ENCODE measurements at regions not wholly inside any gene's neighbourhood (a gene's known extent, or its start where the extent isn't known, plus 50 kb on each side); places are given as distances from the start of the nearest gene placed in this dataset.

DNA sequence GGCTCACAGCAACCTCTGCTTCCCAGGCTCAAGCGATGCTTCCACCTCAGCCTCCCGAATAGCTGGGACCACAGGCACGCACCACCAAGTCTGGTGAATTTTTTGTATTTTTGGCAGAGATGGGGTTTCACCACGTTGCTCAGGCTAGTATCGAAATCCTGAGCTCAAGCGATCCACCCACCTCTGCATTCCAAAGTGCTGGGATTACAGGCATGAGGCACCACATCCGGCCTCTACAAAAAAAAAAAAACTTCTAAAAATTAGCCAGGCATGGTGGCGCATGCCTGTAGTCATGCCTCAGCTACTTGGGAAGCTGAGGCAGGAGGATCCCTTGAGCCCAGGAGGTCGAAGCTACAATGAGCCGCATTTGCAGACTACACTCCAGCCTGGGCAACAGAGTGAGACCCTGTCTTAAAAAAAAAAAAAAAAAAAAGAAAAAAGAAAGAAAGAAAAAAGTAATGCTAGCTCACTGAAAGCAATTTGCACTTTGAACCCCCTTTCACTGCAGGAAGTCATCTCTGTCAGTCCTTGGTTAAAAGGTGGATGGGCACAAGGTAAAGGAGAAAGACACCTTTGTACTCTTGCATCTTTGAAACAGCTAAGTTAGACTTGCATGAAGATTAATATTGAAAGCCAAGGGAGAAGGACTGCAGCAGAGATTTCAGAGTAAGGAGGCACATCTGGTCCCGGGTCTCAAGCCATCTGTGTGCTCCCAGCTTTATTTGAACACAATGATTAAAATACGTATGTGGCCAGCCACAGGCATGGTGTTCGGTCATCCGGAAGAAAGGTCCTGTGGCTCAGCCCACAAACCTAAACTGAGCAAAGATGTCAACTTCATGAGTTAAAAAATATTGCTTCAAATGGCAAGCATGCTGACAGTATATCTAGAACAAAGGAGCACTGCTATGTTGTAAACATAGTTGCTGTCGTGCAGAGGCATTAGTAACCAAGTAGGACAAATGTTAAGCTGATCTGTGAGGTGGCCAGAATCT lies 103.8 kb upstream of the HMGA2 start:
- CTCF ChIA-PET: interaction anchor here (1.0 kb wide), 1 partner anchor 22 kb away, joined by 4 read pairs; no protein-coding TSS in a partner anchor
- TF ChIP-seq, protein P1, sequence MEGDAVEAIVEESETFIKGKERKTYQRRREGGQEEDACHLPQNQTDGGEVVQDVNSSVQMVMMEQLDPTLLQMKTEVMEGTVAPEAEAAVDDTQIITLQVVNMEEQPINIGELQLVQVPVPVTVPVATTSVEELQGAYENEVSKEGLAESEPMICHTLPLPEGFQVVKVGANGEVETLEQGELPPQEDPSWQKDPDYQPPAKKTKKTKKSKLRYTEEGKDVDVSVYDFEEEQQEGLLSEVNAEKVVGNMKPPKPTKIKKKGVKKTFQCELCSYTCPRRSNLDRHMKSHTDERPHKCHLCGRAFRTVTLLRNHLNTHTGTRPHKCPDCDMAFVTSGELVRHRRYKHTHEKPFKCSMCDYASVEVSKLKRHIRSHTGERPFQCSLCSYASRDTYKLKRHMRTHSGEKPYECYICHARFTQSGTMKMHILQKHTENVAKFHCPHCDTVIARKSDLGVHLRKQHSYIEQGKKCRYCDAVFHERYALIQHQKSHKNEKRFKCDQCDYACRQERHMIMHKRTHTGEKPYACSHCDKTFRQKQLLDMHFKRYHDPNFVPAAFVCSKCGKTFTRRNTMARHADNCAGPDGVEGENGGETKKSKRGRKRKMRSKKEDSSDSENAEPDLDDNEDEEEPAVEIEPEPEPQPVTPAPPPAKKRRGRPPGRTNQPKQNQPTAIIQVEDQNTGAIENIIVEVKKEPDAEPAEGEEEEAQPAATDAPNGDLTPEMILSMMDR (IDR thresholded peaks at IDR 0.05; ENCODE audit: control extremely low read depth, extremely low read depth, low read depth, missing control alignments): no peak
- no peak for DNase-seq (ENCODE audit: extremely low spot score)
- POLR2A ChIA-PET: no interaction called here

DNA sequence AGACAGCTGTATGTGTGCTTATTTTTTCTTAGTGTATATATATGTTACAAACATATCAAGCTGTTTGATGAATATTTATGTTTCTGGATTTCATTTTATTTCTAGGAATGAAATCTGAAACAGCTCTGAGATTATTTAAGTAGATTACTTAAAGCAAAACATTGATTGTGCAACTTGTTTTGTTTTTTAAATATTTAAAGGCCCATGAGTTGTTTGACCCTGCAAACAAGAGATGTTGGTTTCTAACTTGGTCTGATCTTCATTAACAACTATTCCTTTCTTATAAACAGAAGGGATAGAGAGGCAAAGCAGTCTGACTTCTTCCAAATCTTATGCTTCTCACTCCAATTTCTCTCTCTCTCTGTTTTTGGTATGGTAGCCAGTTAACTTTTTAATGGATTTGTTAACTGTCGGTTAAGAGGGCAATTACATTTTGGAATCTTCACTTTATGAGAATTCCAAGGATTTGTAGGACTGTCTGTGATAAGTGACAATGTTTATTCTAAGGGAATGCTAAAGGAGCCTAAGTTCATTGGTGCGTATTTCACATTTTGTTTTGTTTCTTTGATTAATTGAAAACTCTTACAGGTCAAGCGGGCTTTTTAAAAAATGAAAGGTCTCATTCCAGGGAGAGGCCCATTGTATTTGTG lies 102.6 kb upstream of the HMGA2 start:
- CTCF ChIA-PET: interaction anchor here (1.0 kb wide), 1 partner anchor 21 kb away, joined by 4 read pairs; no protein-coding TSS in a partner anchor
- DNase-seq (ENCODE audit: extremely low spot score): no peak
- TF ChIP-seq, protein P1 (IDR thresholded peaks at IDR 0.05; ENCODE audit: control extremely low read depth, extremely low read depth, low read depth, missing control alignments): no peak
- POLR2A ChIA-PET: no interaction called here

DNA sequence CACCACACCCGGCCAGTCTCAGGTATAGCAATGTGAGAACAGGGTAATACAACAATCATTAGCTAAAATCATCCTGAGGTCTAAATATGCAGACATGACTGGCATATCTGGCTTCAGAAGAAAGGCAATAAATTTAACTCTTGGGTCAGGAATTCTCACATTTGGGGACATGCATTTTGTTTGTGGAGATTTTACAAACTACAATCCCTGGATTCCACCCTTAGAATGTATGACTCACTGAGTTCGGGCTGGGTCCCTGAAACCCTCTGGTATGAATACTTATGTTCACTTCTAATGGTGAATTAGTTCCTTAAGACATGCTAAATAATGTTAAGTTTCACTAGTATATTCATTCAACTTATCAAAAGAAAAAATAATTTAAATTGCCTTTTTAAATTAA lies 98.9 kb upstream of the HMGA2 start:
- ChIA-PET POLR2A (no interaction called here), CTCF (no interaction called here)
- no peak for DNase-seq (ENCODE audit: extremely low spot score)
- TF ChIP-seq, protein P1 (IDR thresholded peaks at IDR 0.05; ENCODE audit: control extremely low read depth, extremely low read depth, low read depth, missing control alignments): no peak

DNA sequence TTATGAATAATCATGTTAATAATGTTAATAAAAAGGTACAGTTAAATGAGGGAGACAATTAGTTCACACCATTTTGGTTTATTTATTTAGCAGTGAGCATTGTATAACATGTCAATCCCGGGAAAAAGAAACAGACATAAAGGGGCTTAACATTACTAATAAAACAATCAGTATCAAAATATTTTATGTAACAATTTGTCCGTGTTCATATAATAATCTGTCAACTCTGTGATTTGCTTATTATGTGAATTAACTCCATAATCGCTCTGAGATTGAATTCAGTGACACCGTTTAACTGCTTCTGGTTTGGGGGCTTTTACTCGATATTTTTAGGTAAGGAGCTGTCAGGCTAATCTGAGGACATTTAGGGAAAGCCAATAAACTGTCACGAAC lies 95.8 kb upstream of the HMGA2 start:
- POLR2A ChIA-PET: no interaction called here
- TF ChIP-seq, protein P1 (IDR thresholded peaks at IDR 0.05; ENCODE audit: control extremely low read depth, extremely low read depth, low read depth, missing control alignments): no peak
- no peak for DNase-seq (ENCODE audit: extremely low spot score)

DNA sequence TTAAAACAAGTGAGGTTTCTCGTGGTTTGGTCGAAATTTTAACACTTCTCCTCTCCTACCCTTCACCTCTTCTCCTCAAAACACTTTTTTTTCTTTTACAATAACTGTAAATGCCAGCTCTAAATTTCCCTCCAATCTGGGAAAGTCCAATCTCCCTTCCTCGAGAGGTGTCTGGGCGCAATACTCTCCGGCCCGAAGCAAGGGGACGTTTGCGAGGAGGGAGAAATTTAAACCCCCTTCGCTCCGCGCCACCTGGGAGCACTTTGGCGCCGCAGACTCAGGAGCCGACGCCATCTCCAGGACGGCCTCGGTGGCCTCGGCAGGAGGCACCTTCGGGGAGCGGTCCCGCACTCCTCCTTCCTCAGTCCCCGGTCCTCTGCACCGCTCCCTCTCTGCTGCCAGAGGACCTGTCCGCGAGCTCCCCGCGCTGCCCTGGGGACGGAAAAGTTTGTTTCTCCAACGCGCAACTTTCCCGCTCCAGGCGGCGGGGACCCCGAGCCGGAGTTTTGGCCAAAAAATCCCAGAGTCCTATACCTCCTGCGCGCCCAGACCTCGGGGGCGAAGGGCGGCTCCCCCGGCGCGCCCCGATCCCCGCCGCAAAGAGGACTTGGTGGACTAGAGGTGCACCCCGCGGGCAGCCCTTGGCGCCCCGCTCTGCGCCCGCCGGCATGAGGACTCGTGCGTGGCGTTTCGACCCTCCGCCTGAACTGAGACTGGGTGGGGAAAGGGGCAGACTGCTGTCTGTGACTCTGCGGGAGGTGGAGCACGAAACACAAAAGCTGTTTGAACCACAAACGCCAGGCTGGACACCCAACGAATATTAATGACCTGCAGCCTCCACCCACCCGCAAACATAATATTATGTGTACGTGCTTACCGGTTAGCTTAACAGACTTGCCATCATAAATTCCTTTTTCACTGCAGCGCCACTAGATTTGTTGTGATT lies 95.2 kb upstream of the HMGA2 start:
- TF ChIP-seq, protein P1 (IDR thresholded peaks at IDR 0.05; ENCODE audit: control extremely low read depth, extremely low read depth, low read depth, missing control alignments): no peak
- CTCF ChIA-PET: interaction anchor here (1.3 to 1.5 kb wide), 2 partner anchors 14 to 30 kb away, joined by 3 read pairs; no protein-coding TSS in a partner anchor
- no peak for DNase-seq (ENCODE audit: extremely low spot score)
- POLR2A ChIA-PET: no interaction called here

More for the DNA sequence above, 95.8 kb upstream of the HMGA2 start:
- CTCF ChIA-PET: interaction anchor here (1.3 to 1.5 kb wide), 2 partner anchors 15 to 30 kb away, joined by 3 read pairs; no protein-coding TSS in a partner anchor

All from GM10248 (cell line).